Right hindlimb (tissue), 1 donor: ENCODE measurements at regions not wholly inside any gene's neighbourhood (a gene's known extent, or its start where the extent isn't known, plus 50 kb on each side); places are given as distances from the start of the nearest gene placed in this dataset.
A peak's percentile ranks its signal among the peaks of the same experiment; 100 is the strongest.

Source experiments
- DNase-seq: peaks from one replicate; pipeline ENCODE4 v3.0.0-alpha.2; 2018

DNA sequence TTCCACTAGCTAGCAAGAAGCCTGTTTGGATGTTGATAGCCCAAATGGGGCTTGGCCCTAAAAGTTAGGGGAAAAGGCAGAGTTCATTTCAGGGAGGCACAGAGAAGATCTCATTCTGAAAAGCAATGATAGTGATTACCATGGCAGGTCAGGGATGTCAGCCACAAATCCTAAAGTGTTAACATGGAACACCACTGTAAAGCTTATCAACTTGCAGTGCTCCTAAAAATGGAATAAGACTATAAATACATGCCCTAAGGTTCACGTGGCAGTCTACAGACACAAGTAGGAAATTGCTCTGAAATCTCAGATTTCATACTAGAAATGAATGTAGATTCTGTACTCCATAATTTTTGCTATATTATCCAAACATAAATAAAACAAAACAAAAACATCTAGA lies 280.0 kb upstream of the E2F7 start:
- no peak for DNase-seq

DNA sequence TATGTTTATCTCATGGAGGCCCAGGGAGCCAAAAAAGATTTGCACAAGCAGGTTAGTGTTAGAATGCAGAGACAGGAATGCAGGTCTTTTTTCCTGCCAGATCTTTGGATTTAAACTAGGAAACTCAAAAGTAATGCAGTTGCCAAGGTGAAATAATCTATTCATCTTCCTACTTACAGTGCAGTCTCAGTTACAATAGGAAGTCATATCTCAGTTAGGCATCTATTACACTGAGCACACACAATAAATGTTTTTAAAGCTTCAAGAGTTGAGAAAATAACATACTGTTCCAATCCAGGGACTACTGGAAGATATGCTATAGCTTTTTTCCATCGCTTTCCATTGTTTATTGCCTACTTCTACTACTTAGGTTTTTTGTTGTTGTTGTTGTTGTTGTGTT lies 279.3 kb upstream of the E2F7 start:
- no peak for DNase-seq

DNA sequence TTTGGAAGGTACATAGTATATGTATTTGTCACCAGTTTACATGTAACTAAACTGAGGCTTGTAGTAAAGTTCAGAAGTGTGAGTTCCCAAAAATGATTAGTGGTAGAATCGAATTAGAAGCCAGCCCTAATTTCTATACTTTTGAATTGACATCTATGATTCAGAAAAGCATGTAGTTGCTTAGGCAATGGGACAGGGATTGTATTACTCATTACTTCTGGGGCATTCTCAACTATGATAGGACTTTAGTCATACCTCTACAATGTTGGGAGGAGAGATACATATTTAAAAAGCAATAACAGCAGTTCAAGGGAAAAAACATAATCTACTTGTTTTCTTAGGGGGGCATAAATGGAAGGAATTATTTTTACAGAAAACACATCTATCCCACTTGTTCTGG lies 277.9 kb upstream of the E2F7 start:
- DNase-seq: no peak

DNA sequence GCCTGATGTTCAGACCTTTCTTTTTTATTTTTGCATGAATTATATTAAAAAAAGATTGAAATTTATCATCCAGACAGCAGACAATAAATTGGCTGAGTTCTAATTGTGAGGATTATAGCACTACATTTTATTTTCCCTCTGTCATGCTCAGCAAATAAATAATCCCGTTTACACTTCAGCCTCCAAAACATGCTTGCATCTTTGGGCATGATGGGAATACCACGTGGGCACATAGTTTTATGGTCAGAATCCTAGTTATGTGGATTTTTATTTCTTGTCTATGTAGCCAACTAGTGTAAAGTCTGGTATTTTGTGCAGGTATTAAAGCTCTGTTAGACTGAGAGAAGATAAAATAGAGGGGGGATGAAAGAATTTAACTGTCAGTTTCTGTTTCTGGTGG lies 276.9 kb upstream of the E2F7 start:
- DNase-seq: no peak

DNA sequence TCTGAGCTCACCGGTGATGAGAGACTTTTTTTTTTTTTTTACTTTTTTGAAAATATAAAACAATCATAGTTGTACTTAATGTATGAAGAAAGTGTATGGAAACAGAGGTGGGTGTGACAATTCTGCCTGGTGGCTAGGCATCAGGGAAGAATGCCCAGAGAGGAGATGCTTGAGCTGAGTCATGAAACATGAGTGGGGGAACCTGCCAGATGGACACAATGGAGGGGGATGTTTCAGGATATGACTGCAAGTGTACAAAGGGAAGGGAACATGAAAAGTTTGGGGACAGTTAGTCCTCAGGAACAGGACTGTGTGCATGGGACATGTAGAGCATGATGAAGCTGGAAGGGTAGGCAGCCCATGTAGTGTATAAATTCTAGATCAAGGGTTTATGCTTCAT lies 274.2 kb upstream of the E2F7 start:
- DNase-seq: no peak

DNA sequence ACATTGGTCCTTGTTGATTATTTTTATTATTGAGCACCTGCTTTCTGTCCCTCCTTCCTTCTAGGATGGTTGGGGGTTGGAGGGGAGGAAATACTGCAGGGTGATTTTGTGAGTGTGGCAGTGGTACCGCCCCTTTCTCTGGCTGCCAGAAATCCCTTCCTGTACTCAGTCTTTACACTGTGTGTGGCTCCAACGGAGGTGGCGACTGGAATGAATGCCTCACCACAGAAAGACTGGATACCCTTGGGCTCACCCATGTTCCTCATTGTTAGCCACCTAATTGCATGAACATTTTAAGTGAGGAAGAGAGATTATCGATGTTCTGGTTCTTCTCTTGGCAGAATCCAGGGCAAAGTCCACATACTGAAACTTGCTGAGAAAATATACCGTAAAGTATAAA lies 272.0 kb upstream of the E2F7 start:
- no peak for DNase-seq

DNA sequence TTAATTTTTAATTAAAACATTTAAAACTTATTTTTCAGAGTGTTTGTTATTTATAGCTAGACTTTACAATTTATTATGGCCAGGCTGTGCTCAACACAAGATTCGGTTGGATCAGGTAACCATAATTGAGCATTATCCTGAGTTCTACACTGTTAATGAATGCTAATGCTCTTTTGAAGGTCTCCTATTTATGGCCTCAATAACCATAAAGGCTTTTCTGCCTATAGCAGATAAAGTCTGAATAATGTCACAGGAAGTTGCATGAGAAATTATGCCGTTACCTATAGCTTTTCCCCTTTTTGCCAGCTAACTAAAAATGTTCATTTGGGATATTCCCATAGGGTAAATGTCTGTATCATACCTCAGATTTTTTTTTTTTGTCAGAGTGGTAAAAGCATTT lies 269.4 kb upstream of the E2F7 start:
- no peak for DNase-seq

DNA sequence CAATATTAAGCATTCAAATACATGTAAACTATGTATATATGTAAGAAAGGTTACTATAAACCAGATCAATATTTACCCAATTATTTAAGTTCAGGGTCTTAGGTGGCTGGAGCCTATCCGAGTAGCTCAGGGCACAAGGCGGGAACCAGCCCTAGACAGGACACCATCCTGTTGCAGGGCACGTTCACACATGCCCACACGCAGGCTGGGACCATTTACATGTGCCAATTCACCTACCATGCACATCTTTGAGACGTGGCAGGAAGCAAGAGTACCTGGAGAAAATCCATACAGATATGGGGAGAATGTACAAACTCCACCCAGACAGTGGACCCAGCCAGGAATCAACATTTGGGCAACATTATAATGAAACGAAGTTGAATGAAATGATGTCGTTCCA lies 263.0 kb upstream of the E2F7 start:
- DNase-seq: no peak

DNA sequence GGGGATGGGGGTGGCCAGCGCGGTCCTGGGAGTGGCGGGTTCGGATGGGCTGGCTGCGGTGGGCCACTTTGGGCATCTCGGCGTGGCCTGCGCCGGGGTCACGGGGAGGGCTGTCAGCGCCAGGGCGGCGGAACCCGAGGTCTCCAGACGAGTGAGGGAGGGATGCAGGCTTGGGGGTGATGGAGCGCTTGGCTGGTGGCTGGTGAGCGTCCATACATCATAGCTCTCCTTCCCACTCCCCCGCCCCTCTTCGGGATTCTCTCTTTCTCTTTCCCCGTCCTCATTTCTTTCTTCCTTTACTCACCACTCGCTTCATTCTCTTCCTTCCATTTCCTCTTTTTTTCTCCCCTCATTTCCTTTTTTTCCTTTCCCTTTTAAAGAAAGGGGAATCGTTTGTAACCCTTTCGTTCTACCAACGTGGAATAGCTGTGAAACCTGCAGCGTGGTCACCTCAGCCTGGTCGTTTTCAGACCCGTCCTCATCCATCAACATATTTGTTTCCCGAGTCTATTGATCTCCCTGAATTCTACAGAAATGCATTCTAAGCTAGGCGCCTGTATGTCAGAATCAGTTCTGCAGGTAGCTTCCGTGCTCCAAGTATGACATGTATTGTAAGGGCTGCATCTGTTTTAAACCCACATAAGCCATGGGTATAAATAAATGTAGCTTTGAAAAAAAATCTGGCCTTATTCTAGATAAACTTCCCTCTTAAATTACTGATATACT lies 260.3 kb upstream of the E2F7 start:
- peak; percentile 39 for DNase-seq

DNA sequence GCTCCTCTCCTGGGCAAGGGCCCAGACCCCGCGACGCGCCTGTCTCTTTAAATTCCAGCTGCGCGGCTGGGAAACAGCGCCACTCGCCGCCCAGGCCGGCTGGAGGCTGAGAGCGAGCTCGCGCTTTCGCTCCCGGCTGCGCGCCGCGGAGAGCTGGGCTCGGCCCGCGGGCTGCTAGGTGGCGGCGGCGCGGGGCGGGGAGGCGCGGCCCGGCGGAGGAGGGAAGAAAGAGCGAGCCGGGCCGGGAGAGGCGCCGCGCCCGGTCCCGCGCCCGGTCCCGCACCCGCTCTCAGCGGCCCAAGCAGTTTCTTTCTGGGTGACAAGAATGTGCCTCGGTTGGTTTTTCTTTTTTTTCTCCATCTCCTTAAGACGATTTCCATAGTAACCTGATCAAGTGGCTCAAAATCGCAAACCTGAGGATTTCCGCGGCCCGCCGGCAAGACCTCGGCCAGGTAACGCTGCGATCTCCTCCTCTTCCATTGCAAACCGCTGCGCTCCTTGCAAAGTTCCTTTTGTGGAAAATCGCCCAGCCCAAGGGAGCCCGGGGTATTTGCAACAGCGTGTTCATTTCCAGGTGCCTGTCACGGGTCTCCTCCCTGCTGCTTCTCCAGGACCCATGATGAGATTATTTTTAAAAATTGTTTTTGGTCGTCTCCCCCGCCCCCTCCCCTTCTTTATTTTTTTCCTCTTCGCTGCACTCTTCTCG lies 259.5 kb upstream of the E2F7 start:
- DNase-seq: peak; percentile 87

DNA sequence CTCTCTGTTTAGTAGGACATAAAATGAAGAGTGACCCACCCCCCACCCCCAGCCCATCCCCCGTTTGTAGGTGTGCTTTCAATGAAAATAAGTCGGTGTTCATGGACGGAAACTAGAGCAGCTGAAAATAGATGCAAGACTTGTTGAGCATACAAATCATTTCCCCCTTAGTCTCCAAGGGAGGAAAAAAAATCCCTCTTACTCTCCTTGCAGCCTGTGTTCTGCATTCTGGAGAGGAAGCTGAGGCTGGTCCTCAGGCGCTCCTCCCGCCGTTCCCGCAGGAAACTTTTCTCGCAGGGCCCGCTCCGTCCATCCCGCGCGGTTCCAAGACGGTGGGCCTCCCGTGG lies 259.0 kb upstream of the E2F7 start:
- no peak for DNase-seq

DNA sequence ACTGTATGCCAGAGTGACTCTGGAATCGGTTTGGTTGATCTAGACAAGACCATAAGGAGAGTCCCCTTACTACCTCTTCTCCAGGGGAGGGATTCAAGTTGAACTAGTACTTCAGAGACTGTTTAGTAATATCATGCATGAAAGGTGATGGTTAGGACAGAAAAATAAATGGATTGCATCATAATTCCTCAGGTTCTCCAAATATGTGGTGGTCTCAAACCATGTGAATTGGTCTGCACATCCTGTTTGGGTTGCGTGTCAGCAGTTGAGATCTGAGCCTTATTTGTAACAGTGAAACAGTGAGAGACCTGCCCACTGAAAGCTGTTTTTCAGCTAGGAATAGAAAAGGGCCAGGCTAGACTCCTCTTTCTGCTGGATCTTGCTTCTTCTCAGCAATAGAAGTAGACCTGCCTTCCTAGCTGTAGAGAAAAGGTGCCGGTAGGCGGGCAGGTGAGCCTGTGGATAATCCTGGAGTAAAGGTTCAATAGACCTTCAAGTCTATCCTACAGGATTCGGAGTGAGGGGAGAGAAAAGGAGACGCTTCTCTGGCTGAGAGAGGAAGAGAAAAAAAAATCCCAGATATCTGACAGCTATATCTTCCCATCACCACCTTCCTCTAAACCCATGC lies 258.5 kb upstream of the E2F7 start:
- no peak for DNase-seq

DNA sequence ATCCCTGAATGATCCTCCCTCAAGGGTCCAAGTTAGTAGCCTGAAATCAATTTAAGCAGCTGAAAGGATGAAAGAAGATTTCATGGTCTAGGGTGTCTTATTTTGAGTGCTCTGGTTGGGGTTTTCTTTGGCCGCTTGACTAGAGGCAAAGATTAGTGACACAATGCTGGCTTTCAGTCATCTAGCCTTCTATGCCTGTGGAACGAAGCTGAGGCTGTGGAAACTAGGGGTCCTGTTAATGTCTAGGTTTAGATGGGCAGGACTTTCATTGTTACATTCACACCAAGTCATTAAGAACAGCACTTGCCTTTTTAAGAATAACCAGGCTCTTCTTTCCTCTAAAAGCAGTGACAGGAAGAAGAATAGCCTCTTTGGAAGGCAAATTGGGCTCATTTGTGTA lies 253.8 kb upstream of the E2F7 start:
- no peak for DNase-seq

DNA sequence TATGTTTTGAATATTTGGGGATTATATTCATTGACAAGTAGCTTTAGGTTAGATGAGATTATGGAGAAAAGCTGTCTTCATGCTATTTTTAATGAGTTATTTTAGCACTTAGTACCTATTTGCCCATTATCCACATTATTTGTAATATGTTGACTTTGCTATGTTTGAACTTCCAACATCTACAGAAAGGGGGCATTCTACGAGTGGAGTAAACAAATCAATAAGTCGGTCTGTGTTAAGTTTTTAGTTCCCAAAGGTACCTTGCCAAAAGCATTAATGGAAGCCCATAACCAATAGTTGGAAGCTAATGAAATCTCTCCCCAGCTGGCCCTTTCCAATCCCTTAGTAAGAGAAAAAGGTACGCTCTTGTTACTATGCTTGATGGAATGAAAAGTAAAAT lies 250.0 kb upstream of the E2F7 start:
- DNase-seq: no peak

DNA sequence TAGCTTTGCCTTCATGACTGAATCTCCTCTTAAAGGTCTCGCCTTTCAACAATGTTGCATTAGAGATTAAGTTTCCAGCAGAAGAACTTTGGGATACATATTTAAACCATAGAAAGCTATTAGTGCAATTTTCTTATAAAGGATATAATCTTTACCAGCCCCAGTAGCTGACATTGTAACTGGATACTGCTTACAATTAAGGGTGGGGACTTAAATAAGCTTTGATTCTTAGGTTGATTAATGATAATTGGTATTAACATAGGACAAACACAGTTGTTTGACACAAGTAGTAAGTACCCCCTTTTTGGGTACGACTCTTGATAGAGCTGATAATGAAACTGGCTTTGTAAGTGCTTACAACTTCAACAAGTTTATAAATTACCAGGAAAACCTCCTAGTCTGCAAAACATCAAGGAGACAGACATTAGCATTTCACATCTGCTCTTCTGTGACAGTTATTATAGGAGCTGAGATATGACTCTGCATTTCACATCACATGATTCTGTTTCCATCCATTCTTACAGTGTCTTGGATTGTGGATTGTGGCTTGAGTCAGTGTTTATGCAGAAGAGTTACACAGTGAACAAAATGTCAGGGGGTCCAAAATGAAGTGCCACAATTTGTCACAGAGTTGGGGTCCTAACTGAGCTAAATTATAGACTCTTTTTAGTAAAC lies 249.1 kb upstream of the E2F7 start:
- DNase-seq: no peak

DNA sequence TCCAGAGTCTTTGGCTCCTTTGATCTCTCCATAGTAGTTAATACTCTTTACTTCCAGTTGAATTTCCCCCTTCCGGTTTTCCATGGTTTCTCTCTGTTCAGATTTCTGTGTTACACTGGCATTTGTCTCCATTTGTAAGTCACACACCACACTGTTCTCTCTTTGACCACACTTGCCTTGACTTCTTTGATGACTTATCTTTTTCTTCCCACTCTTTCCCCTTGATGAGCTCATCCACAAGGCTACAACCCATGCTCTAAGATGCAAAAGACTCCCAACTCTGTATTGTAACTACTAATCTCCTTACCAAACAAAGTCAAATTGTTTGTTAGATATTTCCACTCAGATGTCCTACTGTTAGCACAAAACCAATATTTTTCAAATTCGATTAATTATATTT lies 242.7 kb upstream of the E2F7 start:
- no peak for DNase-seq

DNA sequence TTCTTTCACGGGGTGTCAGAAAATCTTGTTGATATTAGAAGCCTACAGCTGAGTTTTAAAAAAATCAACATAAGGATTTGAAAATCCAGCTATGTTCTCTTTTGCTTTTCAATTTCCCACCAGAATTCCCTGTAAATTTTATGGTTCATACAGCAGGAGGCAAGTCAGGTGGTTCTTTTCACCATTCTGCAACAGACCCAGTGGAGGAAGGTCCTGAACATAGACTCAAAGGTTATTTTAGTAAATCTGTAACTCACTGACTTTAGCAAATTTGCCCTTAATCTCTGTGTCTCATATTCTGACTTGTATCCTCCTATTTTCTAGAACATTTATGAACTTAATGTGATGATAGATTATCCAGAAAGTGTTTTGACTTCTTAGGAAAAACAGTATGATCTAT lies 235.4 kb upstream of the E2F7 start:
- no peak for DNase-seq

DNA sequence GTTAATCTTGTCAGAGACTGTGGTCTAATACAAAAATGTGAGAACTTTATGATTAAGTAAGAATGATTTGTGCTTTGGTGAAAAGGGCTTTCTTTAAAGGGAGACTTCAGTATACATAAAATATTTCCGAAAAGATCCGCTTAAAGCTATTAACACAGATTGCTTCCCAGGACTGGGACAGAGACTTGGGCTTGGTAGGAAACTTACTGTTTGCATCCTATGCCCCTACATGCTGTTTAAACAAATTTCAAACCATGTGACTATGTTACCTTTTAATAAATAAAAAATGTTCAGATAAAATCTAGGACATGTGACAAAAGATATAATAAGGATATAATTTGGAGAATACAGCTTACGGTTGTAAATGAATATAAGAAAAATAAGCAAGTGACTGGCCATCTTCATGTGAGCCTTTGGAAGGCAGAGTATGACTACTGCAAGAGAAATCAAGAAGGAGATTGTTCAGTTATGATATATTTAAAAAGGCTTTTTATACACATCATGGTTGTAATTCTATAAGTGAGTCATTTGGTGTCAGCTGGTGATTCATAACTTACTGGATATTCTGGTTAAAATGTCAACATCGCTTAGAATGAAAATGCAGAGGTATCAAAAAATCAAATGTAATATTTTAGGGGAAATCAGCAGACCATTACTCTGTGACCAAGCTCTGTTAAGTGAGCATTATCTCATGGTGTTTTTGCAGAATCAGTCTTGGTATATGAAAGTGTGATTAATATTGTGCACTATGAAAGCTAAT lies 234.7 kb upstream of the E2F7 start:
- DNase-seq: no peak

DNA sequence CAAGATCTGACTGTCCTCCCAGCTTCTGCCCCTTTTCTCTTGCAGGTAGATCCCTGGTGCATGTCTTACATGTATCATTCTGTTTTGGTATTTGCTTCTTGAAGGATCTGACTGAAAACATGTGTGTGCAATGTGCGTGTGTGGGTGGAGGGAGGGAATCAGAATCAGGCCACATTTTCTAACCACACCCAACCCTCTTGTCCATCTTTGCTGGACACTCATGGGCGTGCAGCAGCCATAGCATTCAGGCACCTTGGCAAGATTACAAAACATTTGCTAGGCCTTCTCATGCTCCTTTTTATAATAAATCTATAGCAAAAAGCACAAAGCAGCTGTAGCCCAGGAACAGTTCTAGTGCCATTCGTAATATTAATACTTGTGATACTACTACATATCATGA lies 233.6 kb upstream of the E2F7 start:
- no peak for DNase-seq

DNA sequence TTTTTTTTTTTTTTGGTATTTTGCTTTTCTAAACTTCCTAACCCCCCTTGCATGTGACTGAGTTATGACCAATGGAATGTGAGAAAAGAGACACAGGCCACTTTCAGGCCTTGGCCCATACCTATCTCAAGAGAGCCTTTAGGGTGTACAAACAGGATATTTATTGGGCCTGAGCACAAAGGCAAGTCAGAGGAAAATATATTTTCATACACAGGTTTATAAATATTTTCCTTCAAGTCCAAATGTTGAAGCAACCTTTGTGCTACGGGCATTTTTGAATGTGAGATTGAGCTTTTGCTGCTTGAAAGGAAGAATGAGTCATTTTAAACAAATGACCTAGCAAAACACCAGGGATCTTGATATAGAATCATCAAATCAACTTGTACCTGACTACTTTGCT lies 228.6 kb upstream of the E2F7 start:
- DNase-seq: no peak

DNA sequence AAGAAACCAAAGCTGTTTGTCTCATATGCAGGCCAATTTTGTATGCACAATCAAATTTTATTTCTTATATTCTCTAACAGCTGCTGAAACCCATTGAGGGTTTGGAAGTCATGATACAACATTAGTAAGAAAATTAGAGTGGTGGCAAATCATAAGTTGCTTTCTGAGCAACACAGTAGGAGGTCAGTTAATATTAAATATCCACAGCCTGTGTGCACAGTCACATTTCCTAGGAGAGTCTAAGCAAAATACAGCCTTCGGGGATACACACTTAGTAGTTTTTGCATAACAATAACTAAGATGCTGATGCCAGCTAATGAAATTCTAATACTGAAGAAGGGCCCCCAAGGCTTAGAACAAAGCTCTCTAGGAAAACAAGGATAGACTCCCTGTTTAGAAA lies 209.6 kb upstream of the E2F7 start:
- no peak for DNase-seq

DNA sequence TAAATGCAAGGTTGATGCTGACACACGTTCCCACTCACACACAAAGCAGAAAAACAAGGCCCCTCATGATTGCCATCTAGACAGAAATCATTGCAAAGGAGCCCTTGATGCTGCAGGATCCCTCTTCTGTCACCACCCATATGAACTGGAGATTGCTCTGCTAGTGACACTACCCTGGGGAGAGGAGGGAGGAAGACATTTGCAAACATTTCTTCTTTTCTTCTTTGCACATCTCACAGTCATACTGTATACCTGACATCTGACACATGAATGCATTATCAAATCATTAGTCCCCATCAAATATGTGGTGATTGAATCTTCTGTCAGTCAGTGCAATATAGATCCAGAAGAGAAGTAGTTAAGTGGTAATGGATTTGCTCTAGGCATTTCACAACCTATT lies 208.5 kb upstream of the E2F7 start:
- no peak for DNase-seq

DNA sequence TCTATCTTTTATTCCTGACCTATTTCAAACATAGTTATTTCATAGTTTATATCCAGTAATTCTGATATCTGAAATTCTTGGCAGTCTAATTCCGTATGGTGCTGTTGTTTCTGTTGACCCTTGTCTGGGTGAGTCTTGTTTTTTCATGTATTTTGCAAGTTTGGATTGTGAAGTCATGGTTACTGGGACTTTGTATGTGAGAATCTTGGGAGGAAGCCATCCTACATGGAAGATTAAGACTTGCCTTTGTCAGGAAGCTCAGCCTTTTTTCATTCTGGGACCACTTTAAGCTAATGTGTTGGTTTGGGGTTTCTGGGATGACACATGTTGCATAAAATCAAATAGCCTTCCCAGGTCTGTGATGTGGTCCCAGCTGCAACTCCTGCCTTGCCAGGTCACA lies 191.6 kb upstream of the E2F7 start:
- peak; percentile 25 for DNase-seq
